ENCODE measurements at regions not wholly inside any gene's neighbourhood (a gene's known extent, or its start where the extent isn't known, plus 50 kb on each side); places are given as distances from the start of the nearest gene placed in this dataset.

GRCh38 chr2:11048335-11049008 is 106.8 kb upstream of the SLC66A3 start:
- no peak for TF ChIP-seq CTCF (conservative IDR thresholded peaks at IDR 0.05; ENCODE audit: low read depth, low read length)

GRCh38 chr2:11050565-11050964 is 104.7 kb upstream of the SLC66A3 start:
- H3K4me3 ChIP-seq (ENCODE audit: low read depth, low read length): no peak overlapping the region
- TF ChIP-seq CTCF (conservative IDR thresholded peaks at IDR 0.05; ENCODE audit: low read depth, low read length): no peak
- no peak for DNase-seq (ENCODE audit: low read depth)

More at GRCh38 chr2:11048335-11049008, 106.8 kb upstream of the SLC66A3 start:
- DNase-seq (ENCODE audit: low read depth): no peak
- no peak overlapping the region for H3K4me3 ChIP-seq (ENCODE audit: low read depth, low read length)

GRCh38 chr2:11051280-11051679 is 104.0 kb upstream of the SLC66A3 start:
- TF ChIP-seq CTCF (conservative IDR thresholded peaks at IDR 0.05; ENCODE audit: low read depth, low read length): no peak
- H3K4me3 ChIP-seq (ENCODE audit: low read depth, low read length): no peak overlapping the region
- no peak for DNase-seq (ENCODE audit: low read depth)

- DNase-seq (ENCODE audit: low read depth): no peak
- H3K4me3 ChIP-seq (ENCODE audit: low read depth, low read length): no peak overlapping the region
- no peak for TF ChIP-seq CTCF (conservative IDR thresholded peaks at IDR 0.05; ENCODE audit: low read depth, low read length)
Observed at GRCh38 chr2:11053546-11053945, 101.7 kb upstream of the SLC66A3 start.

- H3K4me3 ChIP-seq (ENCODE audit: low read depth, low read length): no peak overlapping the region
- no peak for TF ChIP-seq CTCF (conservative IDR thresholded peaks at IDR 0.05; ENCODE audit: low read depth, low read length)
- DNase-seq (ENCODE audit: low read depth): no peak
Observed at GRCh38 chr2:11054783-11055678, 100.2 kb upstream of the SLC66A3 start.

GRCh38 chr2:11055679-11056215 is 99.5 kb upstream of the SLC66A3 start:
- no peak overlapping the region for H3K4me3 ChIP-seq (ENCODE audit: low read depth, low read length)
- DNase-seq (ENCODE audit: low read depth): no peak
- TF ChIP-seq CTCF (conservative IDR thresholded peaks at IDR 0.05; ENCODE audit: low read depth, low read length): no peak
